GM12864 (cell line): ENCODE measurements at regions not wholly inside any gene's neighbourhood (a gene's known extent, or its start where the extent isn't known, plus 50 kb on each side); places are given as distances from the start of the nearest gene placed in this dataset.

ENCODE experiments used
- DNase-seq: peaks from one replicate; pipeline ENCODE4 v3.0.0-alpha.2; 2011; ENCODE audit warnings: low read depth
- H3K4me3 ChIP-seq: 2 replicates; pipeline ENCODE4 v1.5.1; 2011; ENCODE audit warnings: mild to moderate bottlenecking, low read depth, low read length, control low read depth
- CTCF ChIP-seq: IDR thresholded peaks from 2 replicates; pipeline ENCODE4 v1.5.1; 2011; ENCODE audit warnings: low read depth, mild to moderate bottlenecking, moderate library complexity, low read length, control low read depth, inconsistent platforms; ENCODE audit errors: missing control alignments

DNA sequence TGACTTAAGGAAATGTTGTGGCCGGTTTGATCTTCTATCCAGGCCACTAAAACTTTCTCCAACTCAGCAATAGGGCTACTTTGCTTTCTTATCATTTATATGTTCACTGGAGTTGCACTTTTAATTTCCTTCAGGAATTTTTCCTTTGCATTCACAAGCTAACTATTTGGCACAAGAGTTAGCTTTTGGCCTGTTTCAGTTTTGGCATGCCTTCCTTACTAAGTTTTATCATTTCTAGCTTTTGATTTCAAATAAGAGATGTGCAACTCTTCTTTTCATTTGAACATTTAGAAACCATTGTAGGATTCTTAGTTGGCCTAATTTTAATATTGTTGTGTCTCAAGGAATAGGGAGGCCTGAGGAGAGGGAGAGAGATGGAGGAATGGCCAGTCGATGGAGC, 79.8 kb upstream of the TLL1 start:
- TF ChIP-seq CTCF: no peak
- no peak for DNase-seq
- no peak overlapping the region for H3K4me3 ChIP-seq

GRCh38 chr4:165794834-165795233, 78.2 kb upstream of the TLL1 start:
- no peak for TF ChIP-seq CTCF
- DNase-seq: no peak
- H3K4me3 ChIP-seq: no peak overlapping the region

DNA sequence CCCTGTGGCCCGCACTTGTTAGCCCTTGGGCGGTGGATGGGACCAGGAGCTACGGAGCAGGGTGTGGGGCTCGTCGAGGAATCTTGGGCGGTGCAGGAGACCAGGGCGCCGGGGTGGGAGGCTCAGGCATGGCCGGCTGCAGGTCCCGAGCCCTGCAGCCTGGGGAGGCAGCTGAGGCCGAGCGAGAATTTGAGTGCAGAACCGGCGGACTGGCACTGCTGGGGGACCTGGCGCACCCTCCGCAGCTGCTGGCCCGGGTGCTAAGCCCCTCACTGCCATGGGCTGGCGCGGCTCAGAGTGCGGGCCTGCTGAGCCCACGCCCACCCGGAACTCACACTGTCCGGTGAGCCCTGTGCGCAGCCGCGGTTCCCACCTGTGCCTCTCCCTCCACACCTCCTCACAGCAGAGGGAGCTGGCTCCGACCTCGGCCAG, 73.6 kb upstream of the TLL1 start:
- no peak for DNase-seq
- TF ChIP-seq CTCF: no peak
- H3K4me3 ChIP-seq: no peak overlapping the region

- TF ChIP-seq CTCF: no peak
These were observed 70.6 kb upstream of the TLL1 start for GRCh38 chr4:165802452-165802851.

GRCh38 chr4:165803005-165803404, 70.0 kb upstream of the TLL1 start:
- H3K4me3 ChIP-seq: no peak overlapping the region
- DNase-seq: no peak
- no peak for TF ChIP-seq CTCF

More at GRCh38 chr4:165802452-165802851, 70.6 kb upstream of the TLL1 start:
- DNase-seq: no peak
- no peak overlapping the region for H3K4me3 ChIP-seq

GRCh38 chr4:165805406-165805805, 67.6 kb upstream of the TLL1 start:
- H3K4me3 ChIP-seq: no peak overlapping the region
- no peak for TF ChIP-seq CTCF
- no peak for DNase-seq

DNA sequence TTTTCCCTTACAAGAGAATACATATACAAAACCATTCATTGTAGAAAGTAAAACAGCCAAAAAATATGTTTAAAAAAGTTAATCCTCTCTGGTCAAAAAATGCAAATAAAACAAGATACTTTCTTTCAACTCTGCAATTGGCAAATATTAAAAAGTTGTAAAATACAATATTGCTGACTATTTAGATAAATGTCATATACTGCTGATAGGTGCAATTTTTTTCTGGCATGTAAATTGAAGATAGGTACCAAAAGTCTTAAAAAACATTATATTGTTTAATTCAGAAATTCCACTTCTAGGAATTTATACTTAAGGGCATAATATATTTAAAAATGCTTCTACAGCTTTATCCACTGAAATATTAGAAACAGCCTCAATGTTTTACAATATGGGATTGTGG, 66.4 kb upstream of the TLL1 start:
- H3K4me3 ChIP-seq: no peak overlapping the region
- TF ChIP-seq CTCF: no peak
- DNase-seq: no peak
